ENCODE measurements at regions not wholly inside any gene's neighbourhood (a gene's known extent, or its start where the extent isn't known, plus 50 kb on each side); places are given as distances from the start of the nearest gene placed in this dataset.

- DNase-seq (ENCODE audit: low read depth in 1 of 2, low spot score in 1 of 2), result no peak
- H3K4me3 ChIP-seq (replicated peaks; ENCODE audit: insufficient read depth, low read length), result no peak overlapping the region
- H3K27me3 ChIP-seq (ENCODE audit: insufficient read depth, poor library complexity, severe bottlenecking), result no peaks in the 10 kb centered on the region
- TF ChIP-seq POLR2AphosphoS5 (IDR thresholded peaks at IDR 0.05; ENCODE audit: low read depth), result no peak
- TF ChIP-seq REST (IDR thresholded peaks at IDR 0.05; ENCODE audit: insufficient replicate concordance, low read depth), result no peak
- TF ChIP-seq SPI1 (IDR thresholded peaks at IDR 0.05; ENCODE audit: borderline replicate concordance, low read depth), result no peak
- TF ChIP-seq, protein P1, sequence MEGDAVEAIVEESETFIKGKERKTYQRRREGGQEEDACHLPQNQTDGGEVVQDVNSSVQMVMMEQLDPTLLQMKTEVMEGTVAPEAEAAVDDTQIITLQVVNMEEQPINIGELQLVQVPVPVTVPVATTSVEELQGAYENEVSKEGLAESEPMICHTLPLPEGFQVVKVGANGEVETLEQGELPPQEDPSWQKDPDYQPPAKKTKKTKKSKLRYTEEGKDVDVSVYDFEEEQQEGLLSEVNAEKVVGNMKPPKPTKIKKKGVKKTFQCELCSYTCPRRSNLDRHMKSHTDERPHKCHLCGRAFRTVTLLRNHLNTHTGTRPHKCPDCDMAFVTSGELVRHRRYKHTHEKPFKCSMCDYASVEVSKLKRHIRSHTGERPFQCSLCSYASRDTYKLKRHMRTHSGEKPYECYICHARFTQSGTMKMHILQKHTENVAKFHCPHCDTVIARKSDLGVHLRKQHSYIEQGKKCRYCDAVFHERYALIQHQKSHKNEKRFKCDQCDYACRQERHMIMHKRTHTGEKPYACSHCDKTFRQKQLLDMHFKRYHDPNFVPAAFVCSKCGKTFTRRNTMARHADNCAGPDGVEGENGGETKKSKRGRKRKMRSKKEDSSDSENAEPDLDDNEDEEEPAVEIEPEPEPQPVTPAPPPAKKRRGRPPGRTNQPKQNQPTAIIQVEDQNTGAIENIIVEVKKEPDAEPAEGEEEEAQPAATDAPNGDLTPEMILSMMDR (IDR thresholded peaks at IDR 0.05; ENCODE audit: insufficient read depth, low read length), result no peak
- TF ChIP-seq GABPA (IDR thresholded peaks at IDR 0.05; ENCODE audit: low read depth), result no peak
- H3K27ac ChIP-seq (replicated peaks), result no peak overlapping the region
Observed at GRCh38 chr13:90798381-90798780, 549.1 kb upstream of the MIR17HG start.

DNA sequence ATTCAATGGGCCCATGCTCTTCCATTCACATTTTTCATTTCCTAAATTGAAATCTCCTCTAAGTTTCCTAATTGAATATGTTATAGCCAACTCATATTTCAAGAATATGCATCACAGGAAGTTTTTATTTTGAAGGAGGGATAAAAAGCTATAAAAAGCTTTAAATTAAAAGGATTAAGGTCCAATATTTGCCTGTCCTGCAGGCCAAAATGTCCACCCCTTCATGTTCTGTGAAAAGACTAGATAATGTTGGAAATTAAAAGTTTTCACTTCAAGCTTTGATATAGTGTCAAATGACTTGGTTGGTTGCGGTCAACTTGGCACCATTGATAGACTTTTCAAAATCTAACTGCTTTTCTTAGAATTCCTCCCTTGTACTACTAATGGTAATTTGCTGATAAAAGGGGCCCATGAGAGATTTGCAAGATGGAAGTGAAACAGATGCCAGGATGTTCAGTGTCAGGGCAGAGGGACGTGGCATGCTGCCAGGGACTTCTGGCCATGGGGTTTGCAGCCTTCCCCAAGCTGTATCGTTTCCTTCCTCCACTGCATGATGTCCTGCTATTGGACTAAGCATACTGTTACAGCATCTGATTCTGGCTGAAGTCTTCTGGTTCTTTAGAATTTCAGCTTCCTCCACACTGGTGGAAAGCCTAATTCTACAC is 547.3 kb upstream of the MIR17HG start:
- no peaks in the 10 kb centered on the region for H3K27me3 ChIP-seq (ENCODE audit: insufficient read depth, poor library complexity, severe bottlenecking)
- no peak overlapping the region for H3K4me3 ChIP-seq (replicated peaks; ENCODE audit: insufficient read depth, low read length)
- TF ChIP-seq GABPA (IDR thresholded peaks at IDR 0.05; ENCODE audit: low read depth), result no peak
- no peak for TF ChIP-seq REST (IDR thresholded peaks at IDR 0.05; ENCODE audit: insufficient replicate concordance, low read depth)
- TF ChIP-seq, protein P1 (IDR thresholded peaks at IDR 0.05; ENCODE audit: insufficient read depth, low read length), result no peak
- TF ChIP-seq SPI1 (IDR thresholded peaks at IDR 0.05; ENCODE audit: borderline replicate concordance, low read depth), result no peak
- TF ChIP-seq POLR2AphosphoS5 (IDR thresholded peaks at IDR 0.05; ENCODE audit: low read depth), result no peak
- no peak for DNase-seq (ENCODE audit: low read depth in 1 of 2, low spot score in 1 of 2)
- no peak overlapping the region for H3K27ac ChIP-seq (replicated peaks)

GRCh38 chr13:90801621-90802020 is 545.9 kb upstream of the MIR17HG start:
- Histone ChIP-seq H3K27me3 (ENCODE audit: insufficient read depth, poor library complexity, severe bottlenecking) (no peaks in the 10 kb centered on the region), H3K4me3 (replicated peaks; ENCODE audit: insufficient read depth, low read length) (no peak overlapping the region), H3K27ac (replicated peaks) (no peak overlapping the region)
- TF ChIP-seq, protein P1 (IDR thresholded peaks at IDR 0.05; ENCODE audit: insufficient read depth, low read length), result no peak
- TF ChIP-seq GABPA (IDR thresholded peaks at IDR 0.05; ENCODE audit: low read depth) (no peak), REST (IDR thresholded peaks at IDR 0.05; ENCODE audit: insufficient replicate concordance, low read depth) (no peak), SPI1 (IDR thresholded peaks at IDR 0.05; ENCODE audit: borderline replicate concordance, low read depth) (no peak), POLR2AphosphoS5 (IDR thresholded peaks at IDR 0.05; ENCODE audit: low read depth) (no peak)
- DNase-seq (ENCODE audit: low read depth in 1 of 2, low spot score in 1 of 2), result no peak
